ENCODE measurements at regions not wholly inside any gene's neighbourhood (a gene's known extent, or its start where the extent isn't known, plus 50 kb on each side); places are given as distances from the start of the nearest gene placed in this dataset.

DNA sequence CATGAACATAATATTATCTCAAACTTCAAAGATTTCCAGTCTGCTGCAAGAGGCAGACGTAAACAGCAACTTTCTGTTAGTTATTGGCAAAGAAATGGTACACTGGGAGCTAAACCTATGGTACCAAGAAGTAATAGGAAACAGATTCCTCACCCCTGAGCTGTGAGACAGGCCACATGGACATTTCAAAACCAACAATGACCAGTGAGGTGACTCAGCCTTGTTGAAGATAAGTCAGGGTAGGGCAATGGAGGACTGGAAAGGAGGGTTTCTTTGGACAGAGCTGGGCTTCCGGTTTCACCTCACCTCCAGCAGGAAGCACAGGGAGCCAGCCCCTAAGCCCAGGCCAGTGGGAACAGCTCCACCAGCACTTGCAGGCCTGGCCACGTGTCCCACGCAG, 1320.5 kb downstream of the AACS start:
- DNase-seq (ENCODE audit: low read depth), result no peak
- TF ChIP-seq, protein P1, sequence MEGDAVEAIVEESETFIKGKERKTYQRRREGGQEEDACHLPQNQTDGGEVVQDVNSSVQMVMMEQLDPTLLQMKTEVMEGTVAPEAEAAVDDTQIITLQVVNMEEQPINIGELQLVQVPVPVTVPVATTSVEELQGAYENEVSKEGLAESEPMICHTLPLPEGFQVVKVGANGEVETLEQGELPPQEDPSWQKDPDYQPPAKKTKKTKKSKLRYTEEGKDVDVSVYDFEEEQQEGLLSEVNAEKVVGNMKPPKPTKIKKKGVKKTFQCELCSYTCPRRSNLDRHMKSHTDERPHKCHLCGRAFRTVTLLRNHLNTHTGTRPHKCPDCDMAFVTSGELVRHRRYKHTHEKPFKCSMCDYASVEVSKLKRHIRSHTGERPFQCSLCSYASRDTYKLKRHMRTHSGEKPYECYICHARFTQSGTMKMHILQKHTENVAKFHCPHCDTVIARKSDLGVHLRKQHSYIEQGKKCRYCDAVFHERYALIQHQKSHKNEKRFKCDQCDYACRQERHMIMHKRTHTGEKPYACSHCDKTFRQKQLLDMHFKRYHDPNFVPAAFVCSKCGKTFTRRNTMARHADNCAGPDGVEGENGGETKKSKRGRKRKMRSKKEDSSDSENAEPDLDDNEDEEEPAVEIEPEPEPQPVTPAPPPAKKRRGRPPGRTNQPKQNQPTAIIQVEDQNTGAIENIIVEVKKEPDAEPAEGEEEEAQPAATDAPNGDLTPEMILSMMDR (conservative IDR thresholded peaks at IDR 0.05; ENCODE audit: low read depth, low read length), result no peak
- no peak overlapping the region for H3K4me3 ChIP-seq (ENCODE audit: low read depth, low read length)

DNA sequence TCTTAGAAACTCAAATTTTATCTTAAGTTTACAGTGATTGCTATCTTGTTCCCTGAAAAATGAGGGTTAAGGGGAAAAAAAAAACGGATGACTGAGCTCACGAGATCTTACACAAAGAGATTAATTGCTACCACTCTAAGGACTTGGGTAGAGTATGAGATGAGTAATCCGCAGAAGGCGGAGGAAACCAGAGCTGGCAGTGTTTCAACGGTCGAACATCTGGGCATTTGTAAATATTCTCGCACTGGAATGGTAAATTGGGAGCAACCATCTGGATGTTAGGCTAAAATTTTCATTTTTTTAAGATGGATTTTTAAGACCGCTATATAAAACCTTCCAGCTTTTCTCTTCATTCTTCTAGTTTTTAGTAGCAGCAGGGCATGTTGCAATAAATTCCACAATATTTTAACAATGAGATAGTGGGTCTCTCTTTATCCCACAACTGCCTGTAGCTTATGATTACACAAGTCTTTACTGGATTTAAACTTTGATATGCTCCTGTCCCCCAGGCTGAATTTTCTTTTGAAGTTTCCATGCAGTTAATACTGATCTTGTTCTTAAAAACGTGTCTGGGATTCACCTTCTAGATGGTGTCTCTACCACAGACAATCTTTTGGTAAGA, 1324.1 kb downstream of the AACS start:
- no peak for DNase-seq (ENCODE audit: low read depth)
- H3K4me3 ChIP-seq (ENCODE audit: low read depth, low read length), result no peak overlapping the region
- TF ChIP-seq, protein P1 (conservative IDR thresholded peaks at IDR 0.05; ENCODE audit: low read depth, low read length), result no peak

DNA sequence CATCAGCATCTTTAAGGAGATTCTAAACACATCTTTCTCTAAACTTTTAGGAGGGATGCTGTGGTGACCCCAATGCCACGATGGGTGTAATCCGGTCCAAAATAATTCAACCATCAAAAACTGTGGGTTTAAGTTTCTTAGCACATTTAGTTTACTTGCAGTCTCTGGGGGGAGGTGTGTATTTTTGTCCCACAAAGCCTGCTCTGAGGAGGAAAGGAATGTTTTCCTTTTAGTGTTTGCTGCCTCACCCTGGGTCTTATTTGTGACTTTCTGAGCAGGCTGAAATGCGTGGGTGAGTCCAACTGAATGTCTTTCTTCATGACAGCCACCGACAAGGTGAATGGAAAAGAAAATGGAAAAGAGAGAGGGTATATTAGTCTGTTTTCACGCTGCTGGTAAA, 1324.7 kb downstream of the AACS start:
- DNase-seq (ENCODE audit: low read depth), result no peak
- no peak overlapping the region for H3K4me3 ChIP-seq (ENCODE audit: low read depth, low read length)
- TF ChIP-seq, protein P1 (conservative IDR thresholded peaks at IDR 0.05; ENCODE audit: low read depth, low read length), result no peak

DNA sequence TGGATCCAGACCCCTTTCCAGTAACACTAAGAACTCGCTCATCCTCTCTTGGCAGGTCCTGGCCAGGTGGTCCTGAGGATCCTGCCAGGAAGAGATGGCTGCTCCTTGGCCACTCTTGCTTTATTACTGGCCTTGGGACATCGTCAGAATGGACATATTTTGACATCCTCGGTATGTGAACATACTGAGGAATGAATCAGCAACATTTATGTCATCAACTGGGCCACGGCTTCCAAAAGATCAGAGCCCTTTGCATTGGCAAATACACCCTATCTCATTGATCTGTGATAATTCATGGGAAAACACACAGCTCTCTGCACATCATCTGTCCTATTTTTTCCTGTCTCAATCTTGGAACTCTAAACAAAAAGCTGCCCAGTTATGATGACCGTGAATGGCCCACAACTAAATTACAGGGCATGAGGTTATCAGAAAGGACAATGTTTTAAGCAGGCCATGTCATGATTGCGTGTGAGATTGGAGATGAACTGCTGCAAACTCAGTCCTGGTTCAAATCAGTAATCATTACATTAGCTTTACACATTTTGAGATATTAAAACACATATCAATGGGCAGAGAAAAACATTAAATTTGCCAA, 1325.8 kb downstream of the AACS start:
- no peak for DNase-seq (ENCODE audit: low read depth)
- H3K4me3 ChIP-seq (ENCODE audit: low read depth, low read length), result no peak overlapping the region
- TF ChIP-seq, protein P1 (conservative IDR thresholded peaks at IDR 0.05; ENCODE audit: low read depth, low read length), result no peak

DNA sequence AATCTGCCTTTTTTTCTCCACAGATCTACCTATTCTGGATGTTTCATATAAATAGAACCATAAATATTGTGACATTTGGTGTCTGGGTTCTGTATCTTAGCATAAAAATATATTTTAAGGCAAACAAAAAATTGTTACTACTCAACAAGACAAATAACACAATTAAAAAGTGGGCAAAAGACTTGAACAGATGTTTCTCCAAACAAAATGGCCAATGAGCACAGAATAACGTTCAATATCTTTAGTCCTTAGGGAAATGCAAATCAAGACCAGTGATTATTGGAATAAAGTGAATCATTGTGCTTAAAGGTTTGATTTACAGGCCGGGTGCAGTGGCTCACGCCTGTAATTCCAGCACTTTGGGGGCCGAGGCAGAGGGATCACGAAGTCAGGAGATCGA, 1331.3 kb downstream of the AACS start:
- DNase-seq (ENCODE audit: low read depth), result no peak
- TF ChIP-seq, protein P1 (conservative IDR thresholded peaks at IDR 0.05; ENCODE audit: low read depth, low read length), result no peak
- no peak overlapping the region for H3K4me3 ChIP-seq (ENCODE audit: low read depth, low read length)

DNA sequence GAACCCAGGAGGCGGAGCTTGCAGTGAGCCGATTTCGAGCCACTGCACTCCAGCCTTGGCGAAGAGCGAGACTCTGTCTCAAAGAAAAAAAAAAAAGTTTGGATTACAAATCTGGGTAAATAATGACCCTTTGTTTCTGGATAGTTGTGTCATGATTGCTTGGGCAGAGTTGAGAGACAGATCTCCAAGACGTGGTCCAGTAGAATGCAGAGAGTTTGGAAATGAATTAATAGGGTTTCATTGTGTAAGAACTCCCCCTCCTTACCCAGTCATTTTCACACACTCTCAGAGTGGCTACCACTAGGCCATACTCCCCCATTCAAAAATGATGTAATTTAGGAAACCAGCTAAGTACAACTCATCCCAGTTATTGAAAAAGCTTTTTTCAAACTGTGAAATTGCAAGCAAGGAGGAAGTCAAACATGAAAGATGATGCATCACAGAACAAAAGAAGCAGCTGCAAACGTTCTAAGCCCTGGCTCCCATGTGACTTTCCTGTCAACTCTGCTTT, 1331.9 kb downstream of the AACS start:
- TF ChIP-seq, protein P1 (conservative IDR thresholded peaks at IDR 0.05; ENCODE audit: low read depth, low read length), result no peak
- no peak for DNase-seq (ENCODE audit: low read depth)
- no peak overlapping the region for H3K4me3 ChIP-seq (ENCODE audit: low read depth, low read length)

DNA sequence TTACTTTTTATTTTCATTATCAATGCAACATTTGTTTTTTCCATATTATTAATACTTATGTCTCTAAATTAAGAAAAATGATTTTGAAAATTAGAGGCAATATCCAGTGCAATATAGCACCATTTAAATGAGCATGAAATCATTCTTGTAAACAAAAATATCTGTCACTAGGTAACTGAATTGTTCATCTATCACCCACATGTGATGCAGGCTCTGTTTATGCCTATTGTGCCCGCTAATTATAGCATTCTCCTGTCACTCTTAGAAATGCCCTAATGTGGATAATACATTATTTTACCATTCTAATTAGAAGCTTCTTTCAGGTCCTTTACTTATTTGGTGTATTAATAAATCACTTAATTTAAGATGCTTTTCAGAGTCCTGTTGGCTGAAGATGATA, 1332.4 kb downstream of the AACS start:
- TF ChIP-seq, protein P1 (conservative IDR thresholded peaks at IDR 0.05; ENCODE audit: low read depth, low read length), result no peak
- no peak overlapping the region for H3K4me3 ChIP-seq (ENCODE audit: low read depth, low read length)
- no peak for DNase-seq (ENCODE audit: low read depth)
